ENCODE measurements at regions not wholly inside any gene's neighbourhood (a gene's known extent, or its start where the extent isn't known, plus 50 kb on each side); places are given as distances from the start of the nearest gene placed in this dataset.
"Not testable (repeated sequence)": the region's sequence is repeated elsewhere in the genome, so short reads cannot be mapped to it uniquely, and the experiment has no call there.

DNA sequence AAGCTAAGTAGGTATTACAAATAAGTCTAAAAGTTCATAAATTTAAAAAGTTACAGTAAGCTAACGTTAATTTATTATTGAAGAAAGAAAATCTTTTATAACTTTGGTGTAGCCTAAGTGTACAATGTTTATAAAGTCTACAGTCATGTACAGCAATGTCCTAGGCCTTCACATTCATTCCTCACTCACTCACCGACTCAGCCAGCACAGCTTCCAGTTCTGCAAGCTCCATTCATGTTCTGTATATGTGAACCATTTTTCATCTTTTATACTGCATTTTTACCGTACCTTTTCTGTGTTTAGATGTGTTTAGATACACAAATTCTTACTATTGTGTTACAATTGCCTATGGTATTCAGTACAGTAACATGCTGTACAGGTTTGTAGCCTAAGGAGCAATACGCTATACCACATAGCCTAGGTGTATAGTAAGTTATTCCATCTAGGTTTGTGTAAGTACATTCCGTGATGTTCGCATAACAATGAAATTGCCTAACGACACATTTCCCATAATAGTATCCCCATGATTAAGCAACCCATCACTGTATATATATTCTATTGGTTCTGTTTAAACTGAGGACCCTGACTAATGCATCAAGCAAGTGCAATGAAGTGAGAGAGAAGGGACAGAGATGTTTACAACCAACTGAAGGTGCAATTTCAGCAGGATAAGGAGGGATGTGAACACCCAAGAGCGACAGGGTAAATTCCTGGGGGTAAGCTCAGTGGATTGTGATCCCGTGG lies 88.9 kb upstream of the TRIO start:
- DNase-seq: no peak

DNA sequence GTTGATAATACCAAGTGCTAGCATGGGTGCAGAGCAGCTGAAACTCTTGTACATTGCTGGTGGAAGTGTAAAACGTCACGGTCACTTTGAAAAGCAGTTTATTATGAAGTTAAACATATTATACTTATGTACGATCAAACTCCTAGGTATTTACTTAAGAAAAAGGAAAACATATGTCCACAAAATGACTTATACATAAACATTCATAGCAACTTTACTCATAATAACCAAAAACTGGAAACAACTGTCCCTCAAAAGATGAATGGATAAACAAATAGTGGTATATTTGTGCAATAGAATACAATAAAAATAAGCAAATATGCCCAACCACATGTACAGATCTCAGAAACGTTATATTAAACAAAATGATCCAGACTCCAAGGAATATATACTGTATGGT lies 92.3 kb upstream of the TRIO start:
- DNase-seq: no peak

DNA sequence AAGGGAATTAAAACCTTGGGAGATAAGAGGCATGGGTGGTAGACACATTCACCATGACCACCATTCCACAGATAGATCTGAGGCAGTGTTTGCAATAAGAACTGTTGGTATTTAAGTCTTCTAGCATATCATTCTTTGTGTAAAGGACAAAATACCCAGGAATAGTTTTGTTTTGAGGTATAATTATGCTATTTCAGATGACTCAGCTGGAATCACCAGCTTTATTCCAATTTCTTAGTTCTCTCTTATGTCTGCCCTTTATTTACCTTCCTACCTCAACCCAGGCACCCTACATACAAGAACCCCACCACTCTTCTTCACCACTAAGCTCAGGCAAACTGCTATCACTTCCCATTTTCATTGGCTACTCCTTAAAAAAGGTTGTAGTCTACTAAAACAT lies 94.7 kb upstream of the TRIO start:
- DNase-seq: no peak

DNA sequence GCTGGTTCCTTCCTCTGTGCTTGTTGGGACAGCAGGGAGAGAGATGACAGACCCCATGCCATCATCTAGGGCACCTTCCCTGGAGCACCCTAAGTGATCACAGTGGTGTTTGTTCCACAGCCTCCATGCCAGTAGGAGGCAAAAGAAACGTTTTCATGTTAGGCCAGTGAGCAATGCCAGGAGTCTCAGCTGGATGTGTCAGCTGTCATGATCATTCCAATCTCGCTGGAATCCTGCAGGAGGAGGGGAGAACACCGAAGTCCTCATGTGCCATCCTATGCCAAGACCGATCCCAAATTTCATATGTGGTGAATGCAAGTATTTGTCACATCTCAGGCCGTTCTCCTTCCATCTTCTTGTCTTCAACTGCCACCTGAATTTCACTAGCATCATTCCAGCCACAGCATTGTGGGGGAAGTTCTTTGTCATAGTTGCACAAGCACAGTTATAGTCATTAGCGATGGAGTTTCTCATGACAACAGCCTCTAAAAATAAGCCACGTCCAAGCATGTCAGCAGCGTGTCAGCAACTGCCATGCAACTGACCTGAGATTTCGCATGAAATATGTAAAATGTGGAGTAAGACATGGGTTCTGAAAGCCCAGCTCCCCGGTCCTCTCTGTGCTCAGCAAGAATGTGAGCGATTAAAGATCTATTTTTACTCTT lies 97.2 kb upstream of the DNAH5 start:
- no peak for DNase-seq

DNA sequence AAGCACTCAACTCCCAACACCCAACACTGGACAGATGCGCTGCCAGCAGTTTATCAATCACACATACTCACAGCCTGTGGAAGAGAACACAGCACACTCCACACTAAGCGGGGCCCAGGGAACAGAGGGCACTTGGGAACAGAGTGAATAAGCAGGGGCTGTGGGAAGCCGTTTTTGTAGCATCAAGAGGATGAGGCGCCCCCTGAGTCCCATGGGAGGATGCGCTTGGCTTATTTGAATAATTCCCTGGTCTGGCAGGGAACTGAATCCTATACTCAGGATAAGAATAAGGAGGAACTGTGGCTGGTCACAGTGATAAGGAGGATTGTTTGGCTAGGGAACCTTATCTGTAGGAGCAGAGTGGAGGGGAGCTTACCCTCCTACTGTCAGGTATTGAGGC lies 96.1 kb upstream of the DNAH5 start:
- DNase-seq: no peak

DNA sequence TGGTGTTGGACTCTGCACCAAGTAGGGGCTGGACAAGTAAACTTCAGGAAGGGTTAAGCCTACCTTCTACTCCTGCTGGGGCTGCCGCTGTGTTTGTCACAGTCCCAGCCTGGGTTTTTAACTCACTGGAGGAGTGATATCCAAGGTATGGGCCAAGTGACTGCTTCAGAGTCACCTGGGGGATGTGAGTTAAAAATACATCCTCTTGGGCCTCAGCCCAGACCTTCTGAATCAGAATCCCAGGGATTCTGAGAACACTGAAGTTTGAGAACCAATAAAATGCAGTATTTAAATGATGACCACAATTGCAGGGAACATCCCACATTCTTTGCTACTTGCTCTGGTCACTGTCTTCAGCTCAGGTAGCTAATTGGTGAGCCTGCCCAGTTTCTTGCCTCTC lies 95.1 kb upstream of the DNAH5 start:
- DNase-seq: peak; percentile 67

DNA sequence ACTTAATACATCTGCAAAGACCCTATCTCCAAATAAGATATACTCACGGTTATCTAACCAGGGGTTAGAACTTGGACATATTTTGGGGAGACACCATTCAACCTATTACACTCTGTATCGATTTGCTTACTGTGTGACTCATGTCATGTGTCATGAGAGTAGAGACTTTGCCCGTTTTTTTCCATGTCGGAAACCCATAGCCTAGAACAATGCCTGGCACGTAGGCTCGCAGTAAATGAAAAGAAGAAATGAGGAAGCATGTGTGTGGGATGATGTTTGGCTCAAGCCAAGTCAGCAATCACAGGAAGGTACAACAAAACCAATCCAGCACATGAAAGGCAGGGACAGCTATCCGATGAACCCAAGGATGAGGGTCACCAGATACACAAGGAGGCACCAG lies 94.6 kb upstream of the DNAH5 start:
- peak; percentile 66 for DNase-seq

DNA sequence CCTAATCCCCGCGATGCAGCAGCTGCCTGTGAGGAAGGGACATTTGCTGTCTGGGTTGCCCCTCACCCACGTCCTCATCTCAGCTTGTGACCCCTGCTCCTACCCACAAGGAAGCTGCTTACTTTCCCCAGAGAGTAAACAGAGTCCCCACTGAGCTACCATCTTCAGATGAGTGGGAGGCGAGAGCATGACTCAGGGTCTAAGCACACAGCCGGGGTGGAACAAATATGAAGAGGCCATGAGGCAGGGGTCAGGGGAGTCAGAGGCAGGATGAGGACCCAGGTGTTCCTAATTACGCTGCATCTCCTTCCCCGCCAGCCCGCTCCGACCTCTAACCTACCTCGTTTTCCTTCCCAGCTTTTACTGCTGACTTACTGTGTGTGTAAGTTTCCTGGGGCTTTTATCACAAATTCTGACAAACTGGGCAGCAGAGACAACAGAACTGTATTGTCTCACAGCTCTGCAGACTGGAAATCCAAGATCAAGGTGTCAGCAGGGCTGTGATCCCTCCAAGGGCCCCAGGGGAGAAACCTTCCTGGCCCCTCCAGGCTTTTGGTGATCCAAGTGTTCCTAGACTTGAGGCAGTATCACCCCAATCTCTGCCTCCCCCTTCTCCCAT lies 94.0 kb upstream of the DNAH5 start:
- DNase-seq: peak; percentile 97

DNA sequence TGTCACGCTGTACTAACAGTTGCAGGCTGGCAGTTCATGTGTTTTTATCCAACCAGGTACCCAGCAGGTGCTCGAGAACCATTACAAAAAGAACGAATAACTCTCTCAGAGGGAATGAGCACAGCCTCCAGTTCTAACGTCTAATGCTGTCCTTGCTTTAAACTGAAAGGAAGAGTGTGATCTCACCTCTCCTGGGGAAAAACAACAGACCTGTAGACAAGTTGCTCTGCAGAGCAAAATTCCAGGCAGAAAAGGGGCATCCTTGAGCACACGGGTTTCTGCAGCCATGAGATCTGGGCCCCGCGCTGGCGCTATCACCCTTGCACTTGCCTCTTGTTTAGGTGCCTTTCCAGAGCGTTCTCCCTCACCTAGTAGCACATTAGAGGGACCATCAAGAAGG lies 92.5 kb upstream of the DNAH5 start:
- DNase-seq: peak; percentile 39

DNA sequence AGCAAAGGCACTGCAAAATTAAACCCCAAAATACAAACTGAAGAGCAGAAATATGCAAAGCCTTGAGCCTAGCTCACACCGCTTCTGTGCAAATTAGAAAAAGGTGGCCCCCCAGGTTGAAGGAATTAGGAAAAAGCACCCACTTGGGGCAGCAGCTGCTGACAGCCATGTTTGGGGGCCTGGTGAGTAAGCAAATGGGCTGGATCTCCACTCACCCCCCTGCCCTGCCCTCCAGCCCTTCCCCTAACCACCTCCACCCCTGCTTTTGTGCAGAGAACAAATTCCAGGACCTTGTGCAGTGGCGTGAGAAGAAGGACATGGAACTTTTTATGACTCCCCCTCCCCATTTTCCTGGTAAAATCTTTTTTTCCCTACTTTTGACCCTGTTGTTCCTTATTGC lies 92.0 kb upstream of the DNAH5 start:
- DNase-seq: peak; percentile 82

DNA sequence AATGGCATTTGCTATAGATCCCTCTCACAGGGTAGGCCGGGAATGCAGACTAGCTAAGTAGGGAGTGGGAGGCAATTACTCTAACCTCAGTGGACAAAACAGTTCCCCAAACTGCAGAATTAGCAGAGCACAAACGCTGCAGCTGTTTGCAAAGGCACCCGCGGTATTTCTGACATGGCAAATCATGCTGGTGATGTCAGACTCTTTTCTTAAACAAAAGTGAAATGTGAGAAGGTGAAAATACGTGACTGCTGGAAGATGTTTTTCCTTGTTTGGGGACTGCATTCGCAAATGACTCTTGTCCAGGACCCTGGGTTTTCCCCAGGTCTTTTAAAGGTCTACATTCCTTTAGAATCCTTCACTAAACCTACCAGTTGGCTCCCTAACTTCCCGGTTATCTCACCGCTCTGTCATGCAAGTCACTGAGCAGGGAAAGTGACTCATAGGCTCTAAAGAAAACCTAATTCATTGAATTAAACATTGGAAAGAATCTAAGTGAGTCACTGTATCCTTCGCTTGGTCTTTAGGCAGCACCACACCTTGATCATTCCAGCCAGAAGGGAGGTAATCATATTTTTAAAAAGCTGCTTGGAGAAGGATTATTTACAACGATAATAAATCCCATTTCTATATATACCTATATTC lies 91.5 kb upstream of the DNAH5 start:
- peak; percentile 100 for DNase-seq

DNA sequence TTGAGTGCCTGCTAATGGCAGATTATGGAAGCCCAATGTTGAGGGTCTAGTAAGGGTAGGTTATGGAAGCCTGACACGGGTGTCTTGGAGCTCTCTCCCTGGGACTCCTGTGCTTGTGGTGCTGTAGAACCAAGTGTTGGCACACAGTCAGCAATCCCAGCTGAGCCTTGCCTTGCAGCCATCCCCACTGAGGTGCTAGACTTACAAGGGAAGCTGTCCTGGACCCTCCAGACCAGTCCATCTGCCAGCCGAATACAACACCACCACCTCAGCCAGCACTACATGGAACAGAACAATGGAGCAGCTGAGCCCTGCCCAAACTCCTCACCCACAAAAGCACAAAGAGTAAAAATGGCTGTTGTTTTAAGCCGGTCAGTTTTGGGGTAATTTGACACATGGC lies 90.5 kb upstream of the DNAH5 start:
- DNase-seq: peak; percentile 24

DNA sequence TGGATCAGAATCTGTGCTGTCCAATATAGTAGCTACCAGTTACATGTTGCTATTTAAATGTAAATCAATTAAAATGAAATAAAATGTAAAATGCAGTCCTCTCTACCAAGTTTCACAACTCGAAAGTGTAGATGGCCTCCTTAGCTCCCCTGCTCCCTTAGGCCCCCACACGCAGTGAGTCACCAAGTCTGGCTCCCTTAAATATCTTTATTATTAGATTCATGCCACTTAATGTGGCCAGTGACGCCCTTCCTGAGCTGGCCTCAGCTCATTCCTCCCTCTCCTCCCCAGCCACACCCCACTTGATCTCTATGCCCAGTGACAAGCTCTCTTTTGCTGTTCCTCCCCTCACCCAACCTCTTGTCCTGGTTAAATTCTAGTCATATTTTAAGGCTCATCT lies 88.4 kb upstream of the DNAH5 start:
- DNase-seq: peak; percentile 88

DNA sequence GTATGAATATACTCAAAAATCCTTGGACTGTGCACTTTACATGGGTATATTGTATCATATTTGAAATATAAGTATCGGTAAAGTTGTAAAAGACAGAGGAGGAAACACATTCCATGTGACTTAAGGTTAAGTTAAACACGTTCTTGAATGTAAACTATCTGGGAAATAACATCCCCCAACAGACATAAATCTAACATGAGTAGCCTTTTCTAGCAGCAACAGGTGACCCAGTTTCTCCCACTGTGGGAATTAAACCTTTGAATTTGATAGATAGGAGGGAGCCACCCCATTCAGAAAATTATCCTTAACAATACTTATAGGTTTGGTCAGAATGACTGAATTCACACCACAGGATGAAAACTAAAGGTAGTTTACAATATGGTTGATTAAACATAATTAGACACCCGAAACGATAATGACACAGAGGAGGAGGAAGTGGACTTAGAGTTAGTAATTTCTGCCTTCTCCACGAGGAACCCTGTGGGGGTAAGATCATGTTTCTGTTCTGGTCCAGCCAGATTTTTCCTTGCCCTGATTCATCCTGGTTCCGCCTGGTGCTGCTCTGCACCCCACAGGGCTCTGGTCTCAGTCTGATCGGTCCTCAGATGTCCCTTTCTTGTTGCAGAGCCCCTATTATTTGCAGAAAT lies 84.6 kb upstream of the DNAH5 start:
- DNase-seq: no peak

DNA sequence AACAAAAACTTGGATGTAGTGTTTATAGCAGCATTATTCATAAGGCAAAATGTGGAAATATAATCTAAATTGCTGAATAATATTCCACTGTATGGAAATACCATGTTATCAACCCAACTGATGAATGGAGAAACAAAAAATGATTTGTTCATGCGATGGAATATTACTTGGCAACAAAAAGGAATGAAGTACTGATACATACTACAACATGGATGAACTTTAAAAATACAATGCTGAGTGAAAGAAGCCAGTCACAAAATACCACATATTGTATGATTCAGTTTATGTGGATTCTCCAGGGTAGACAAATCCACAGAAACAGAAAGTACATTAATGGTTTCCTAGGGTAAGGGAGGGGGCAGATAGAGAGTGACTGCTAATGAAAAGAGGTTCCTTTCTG lies 83.7 kb upstream of the DNAH5 start:
- no peak for DNase-seq

DNA sequence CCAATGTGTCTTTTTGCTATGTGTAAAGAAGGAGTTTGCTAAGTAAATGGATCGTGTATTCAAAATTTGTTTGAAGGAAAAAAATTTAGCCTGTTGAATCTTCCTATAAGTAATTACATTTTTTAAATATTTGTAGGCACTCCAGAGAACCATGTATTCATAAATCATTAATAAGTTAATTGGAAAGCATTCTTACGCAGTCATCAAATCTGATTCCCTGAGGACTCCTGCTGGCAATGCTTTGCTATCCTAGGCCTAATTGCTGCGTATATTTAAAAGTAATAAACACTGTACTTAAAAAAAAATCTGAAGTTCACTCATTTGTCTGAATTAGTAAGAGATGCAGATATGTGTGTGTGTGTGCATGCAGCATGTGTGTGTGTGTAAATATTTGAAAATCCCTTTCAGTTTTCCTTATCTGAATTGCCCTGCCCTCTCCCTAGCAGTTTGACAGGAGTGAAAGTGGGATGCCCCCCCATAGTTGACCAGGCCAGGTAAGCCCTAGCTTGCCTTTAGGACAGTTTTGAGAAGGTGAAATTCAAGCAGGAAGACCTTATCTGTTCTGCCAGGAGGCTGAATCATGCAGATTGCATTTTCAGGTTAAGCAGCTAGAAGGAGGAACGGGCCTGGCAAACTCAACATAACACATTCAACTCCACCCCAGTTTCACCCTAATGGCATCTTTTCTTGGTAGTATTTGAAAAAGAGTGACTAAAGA lies 81.2 kb upstream of the DNAH5 start:
- no peak for DNase-seq

DNA sequence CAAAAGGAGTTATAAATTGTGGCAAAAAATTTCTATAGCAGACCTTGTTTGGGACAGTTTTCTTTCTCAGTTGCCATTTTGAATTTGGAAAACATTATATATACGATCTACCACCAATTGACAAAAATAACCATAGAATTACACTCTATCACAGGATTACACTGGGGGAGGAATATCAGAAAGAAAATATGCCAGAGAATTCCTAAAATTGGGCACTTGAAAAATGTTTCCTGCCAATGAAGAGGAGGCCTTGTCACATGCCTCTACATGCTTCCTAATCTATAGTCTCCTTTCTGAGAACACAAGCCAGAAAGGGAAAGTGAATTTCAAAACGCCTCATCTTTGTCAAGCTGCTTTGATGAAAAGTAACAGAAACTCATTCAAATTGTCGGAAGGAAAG lies 78.5 kb upstream of the DNAH5 start:
- no peak for DNase-seq

DNA sequence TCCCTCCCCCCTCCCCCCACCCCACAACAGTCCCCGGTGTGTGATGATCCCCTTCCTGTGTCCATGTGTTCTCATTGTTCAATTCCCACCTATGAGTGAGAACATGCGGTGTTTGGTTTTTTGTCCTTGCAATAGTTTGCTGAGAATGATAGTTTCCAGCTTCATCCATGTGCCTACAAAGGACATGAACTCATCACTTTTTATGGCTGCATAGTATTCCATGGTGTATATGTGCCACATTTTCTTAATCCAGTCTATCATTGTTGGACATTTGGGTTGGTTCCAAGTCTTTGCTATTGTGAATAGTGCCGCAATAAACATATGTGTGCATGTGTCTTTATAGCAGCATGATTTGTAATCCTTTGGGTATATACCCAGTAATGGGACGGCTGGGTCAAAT lies 76.5 kb upstream of the DNAH5 start:
- not testable (repeated sequence) for DNase-seq

DNA sequence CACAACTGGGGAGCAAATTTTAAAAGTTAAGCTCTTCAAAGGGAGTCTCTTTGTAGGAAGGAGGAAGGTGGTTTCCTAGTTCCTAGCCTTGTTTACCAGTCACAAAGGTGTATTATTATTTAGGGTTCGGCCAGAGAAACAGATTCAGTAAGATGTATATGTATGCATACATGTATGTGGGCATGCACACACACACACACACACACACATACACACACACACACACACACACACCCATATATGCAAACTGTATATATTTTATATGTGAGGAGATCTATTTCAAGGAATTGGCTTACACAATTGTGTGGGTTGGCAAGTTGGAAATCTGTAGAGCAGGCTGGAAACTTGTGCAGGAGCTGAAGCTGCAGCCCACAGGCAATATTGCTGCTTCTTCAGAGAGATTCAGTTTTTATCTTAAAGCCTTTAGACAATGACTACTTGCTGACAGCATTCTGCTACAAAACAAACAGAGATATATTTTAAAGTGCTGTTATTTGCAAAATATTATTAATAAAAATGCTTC lies 75.3 kb upstream of the DNAH5 start:
- no peak for DNase-seq

DNA sequence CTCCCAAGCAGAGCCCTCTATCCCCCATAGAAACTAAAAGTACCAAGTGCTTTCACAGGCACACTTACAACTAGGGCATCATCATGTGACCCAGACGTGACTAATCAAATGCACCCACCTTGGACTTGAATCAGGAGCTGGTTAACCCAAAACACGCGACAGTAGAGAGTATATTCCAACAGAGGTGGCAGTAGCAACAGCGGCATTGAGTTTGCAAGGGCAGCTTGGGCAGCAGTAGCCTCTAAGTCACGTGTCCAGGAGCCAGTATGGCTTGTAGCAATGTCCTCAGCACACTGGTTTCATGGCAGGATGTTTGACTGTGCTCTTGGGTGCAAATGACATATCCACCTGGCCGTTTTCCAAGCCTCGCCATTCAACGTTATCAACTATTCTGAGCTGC lies 73.4 kb upstream of the DNAH5 start:
- DNase-seq: no peak

DNA sequence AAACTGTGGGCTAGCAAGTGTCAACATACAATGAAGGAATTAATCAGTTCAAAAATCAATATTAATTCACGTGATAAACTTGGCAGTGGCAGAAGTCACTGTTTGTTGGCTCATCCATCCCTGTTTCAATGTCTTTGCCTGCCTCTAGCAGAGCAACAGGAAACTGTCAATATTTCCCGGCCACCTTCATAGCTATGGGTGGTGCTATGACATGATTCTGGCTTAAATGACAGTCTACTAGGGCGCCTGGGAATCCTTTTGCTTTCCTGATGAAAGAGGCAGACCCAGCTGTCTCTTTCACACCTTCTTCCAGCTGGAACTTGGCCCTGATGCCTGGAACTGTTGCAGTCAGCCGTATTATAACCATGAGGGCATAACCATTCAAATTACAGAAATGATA lies 72.1 kb upstream of the DNAH5 start:
- DNase-seq: no peak
